MM.1S (cell line): ENCODE measurements at regions not wholly inside any gene's neighbourhood (a gene's known extent, or its start where the extent isn't known, plus 50 kb on each side); places are given as distances from the start of the nearest gene placed in this dataset.
"Not testable (repeated sequence)": the region's sequence is repeated elsewhere in the genome, so short reads cannot be mapped to it uniquely, and the experiment has no call there.

ENCODE experiments used
- DNase-seq: peaks from one replicate; pipeline ENCODE4 v3.0.0-alpha.2; 2015
- H2AFZ ChIP-seq: fragments of 300-600 bp; sonication (generic); 2 replicates; pipeline ENCODE4 v1.6.0; 2016; ENCODE audit warnings: antibody characterized with exemption, low read length
- H3F3A ChIP-seq: fragments of 300-600 bp; sonication (generic); 2 replicates; pipeline ENCODE4 v1.6.1; 2016; ENCODE audit warnings: mild to moderate bottlenecking, antibody characterized with exemption, low read length, moderate library complexity, mixed read lengths; ENCODE audit not compliant: insufficient read depth
- H3K27ac ChIP-seq: fragments of 300-600 bp; sonication (generic); 2 replicates; pipeline ENCODE4 v1.5.1; 2016; ENCODE audit warnings: mild to moderate bottlenecking, low read length
- H3K27me3 ChIP-seq: fragments of 300-600 bp; sonication (generic); replicated peaks from 2 replicates; pipeline ENCODE4 v1.6.0; 2016; ENCODE audit warnings: low read length; ENCODE audit not compliant: insufficient read depth
- H3K36me3 ChIP-seq: fragments of 300-600 bp; sonication (generic); replicated peaks from 2 replicates; pipeline ENCODE4 v1.6.1; 2016; ENCODE audit warnings: mild to moderate bottlenecking, low read length, mixed read lengths; ENCODE audit not compliant: insufficient read depth
- H3K4me1 ChIP-seq: fragments of 300-600 bp; sonication (generic); 2 replicates; pipeline ENCODE4 v1.6.1; 2016; ENCODE audit warnings: low read length, mixed read lengths
- H3K4me2 ChIP-seq: fragments of 300-600 bp; sonication (generic); 2 replicates; pipeline ENCODE4 v1.6.0; 2016; ENCODE audit warnings: low read depth, low read length
- H3K4me3 ChIP-seq: fragments of 300-600 bp; sonication (generic); 2 replicates; pipeline ENCODE4 v1.5.1; 2016; ENCODE audit warnings: low read length, mixed read lengths
- H3K79me2 ChIP-seq: fragments of 300-600 bp; sonication (generic); 2 replicates; pipeline ENCODE4 v1.6.1; 2016; ENCODE audit warnings: mixed run types, low read length, mixed read lengths
- H3K9ac ChIP-seq: fragments of 300-600 bp; sonication (generic); 2 replicates; pipeline ENCODE4 v1.6.1; 2016; ENCODE audit warnings: low read length, mixed read lengths
- H3K9me2 ChIP-seq: fragments of 300-600 bp; sonication (generic); replicated peaks from 2 replicates; pipeline ENCODE4 v1.6.1; 2016; ENCODE audit warnings: mild to moderate bottlenecking, low read length, mixed read lengths; ENCODE audit not compliant: insufficient read depth
- H3K9me3 ChIP-seq: fragments of 300-600 bp; sonication (generic); replicated peaks from 2 replicates; pipeline ENCODE4 v1.6.1; 2016; ENCODE audit warnings: mild to moderate bottlenecking, low read length, mixed read lengths; ENCODE audit not compliant: insufficient read depth
- H4K20me1 ChIP-seq: fragments of 300-600 bp; sonication (generic); 2 replicates; pipeline ENCODE4 v1.6.1; 2016; ENCODE audit warnings: mild to moderate bottlenecking, low read length, moderate library complexity, mixed read lengths; ENCODE audit not compliant: insufficient read depth
- EZH2 ChIP-seq: fragments of 300-600 bp; sonication (generic); optimal IDR thresholded peaks from 2 replicates; pipeline ENCODE3; 2017; ENCODE audit warnings: low read depth, mild to moderate bottlenecking, antibody characterized with exemption, low read length, mixed read lengths
- EZH2phosphoT487 ChIP-seq: fragments of 300-600 bp; sonication (generic); IDR thresholded peaks from 2 replicates; pipeline ENCODE4 v1.6.1; 2018; ENCODE audit warnings: antibody characterized with exemption, low read length
- TF ChIP-seq, protein P1 (sequence below): fragments of 300-600 bp; sonication (generic); IDR thresholded peaks from 2 replicates; pipeline ENCODE4 v1.5.1; 2016; ENCODE audit warnings: antibody characterized with exemption, low read length, mixed read lengths

DNA sequence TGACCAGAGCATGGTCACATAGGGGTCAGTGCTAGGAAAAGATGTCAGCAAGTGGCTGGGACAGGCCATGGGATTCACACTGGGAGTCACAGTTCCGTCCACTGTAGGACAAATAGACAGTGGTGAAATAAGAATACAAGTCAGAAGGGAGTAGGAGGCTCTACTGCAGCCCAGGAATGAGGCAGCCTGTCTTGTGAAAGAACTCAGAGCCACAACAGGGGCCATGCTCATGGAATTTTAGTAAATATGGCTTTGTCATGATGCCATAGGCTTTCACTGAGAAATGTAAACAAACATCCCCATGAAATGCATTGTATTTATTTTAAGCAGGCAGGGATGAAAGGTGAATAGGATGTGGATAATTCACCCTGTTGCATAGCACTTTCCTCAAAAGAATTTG lies 504.3 kb downstream of the SOX11 start:
- Histone ChIP-seq H4K20me1 (no peaks in the 10 kb centered on the region), H3K4me1 (no peaks in the 10 kb centered on the region), H3K9ac (no peak overlapping the region), H3K4me2 (no peak overlapping the region), H2AFZ (no peak overlapping the region), H3K27ac (no peak overlapping the region), H3K4me3 (no peak overlapping the region), H3F3A (no peaks in the 10 kb centered on the region), H3K27me3 (no peaks in the 10 kb centered on the region), H3K36me3 (no peaks in the 10 kb centered on the region), H3K9me3 (no peaks in the 10 kb centered on the region), H3K9me2 (no peaks in the 10 kb centered on the region), H3K79me2 (no peaks in the 10 kb centered on the region)
- no peak for DNase-seq
- TF ChIP-seq EZH2phosphoT487 (no peak), EZH2 (no peak)
- TF ChIP-seq, protein P1, sequence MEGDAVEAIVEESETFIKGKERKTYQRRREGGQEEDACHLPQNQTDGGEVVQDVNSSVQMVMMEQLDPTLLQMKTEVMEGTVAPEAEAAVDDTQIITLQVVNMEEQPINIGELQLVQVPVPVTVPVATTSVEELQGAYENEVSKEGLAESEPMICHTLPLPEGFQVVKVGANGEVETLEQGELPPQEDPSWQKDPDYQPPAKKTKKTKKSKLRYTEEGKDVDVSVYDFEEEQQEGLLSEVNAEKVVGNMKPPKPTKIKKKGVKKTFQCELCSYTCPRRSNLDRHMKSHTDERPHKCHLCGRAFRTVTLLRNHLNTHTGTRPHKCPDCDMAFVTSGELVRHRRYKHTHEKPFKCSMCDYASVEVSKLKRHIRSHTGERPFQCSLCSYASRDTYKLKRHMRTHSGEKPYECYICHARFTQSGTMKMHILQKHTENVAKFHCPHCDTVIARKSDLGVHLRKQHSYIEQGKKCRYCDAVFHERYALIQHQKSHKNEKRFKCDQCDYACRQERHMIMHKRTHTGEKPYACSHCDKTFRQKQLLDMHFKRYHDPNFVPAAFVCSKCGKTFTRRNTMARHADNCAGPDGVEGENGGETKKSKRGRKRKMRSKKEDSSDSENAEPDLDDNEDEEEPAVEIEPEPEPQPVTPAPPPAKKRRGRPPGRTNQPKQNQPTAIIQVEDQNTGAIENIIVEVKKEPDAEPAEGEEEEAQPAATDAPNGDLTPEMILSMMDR = no peak

DNA sequence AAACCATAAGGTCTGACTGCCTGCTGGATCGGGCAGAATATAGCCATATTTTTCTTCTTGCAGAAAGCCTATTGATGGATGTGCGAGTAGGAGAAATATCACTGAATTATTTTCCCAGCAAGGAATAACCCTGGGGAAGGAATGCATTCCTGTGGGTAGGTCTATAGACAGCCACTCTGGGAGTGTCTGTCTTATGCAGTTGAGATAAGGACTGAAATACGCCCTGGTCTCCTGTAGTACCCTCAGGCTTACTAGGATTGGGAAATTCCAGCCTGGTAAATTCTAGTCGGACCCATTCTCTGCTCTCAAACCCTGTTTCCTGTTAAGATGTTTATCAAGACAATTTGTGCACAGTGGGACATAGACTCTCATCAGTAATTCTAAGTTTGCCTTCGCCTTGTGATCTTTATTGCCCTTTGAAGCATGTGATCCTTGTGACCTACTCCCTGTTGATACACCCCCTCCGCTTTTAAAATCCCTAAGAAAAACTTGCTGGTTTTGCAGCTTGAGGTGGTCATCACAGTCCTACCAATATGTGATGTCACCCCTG lies 506.3 kb downstream of the SOX11 start:
- H3K9me3 ChIP-seq, H3K4me2 ChIP-seq, H4K20me1 ChIP-seq: not testable (repeated sequence)

DNA sequence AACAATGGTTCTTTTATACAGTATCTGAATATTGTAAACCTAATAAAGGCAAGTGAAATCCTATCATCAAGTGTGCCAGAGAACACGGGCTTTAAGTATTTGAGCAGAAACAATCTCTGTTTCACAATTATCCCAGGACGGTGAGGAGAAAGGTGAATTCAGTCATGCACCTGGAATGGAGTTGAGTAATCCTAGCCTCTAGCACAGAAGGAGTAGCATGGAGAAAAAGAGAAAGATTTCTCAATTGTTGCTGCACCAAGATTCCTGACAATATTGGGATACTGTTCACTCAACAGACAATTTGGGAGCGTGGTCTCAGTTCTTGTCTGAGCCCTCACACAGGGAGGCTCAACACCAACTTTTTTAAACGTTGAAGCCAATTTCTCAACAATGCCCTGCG lies 510.6 kb downstream of the SOX11 start:
- H3K4me2 ChIP-seq = no peak overlapping the region
- H3K9me2 ChIP-seq = no peaks in the 10 kb centered on the region
- TF ChIP-seq, protein P1 = no peak
- H3K9ac ChIP-seq = no peak overlapping the region
- no peaks in the 10 kb centered on the region for H3F3A ChIP-seq
- no peak for DNase-seq
- H3K9me3 ChIP-seq = no peaks in the 10 kb centered on the region
- no peaks in the 10 kb centered on the region for H3K79me2 ChIP-seq
- no peaks in the 10 kb centered on the region for H3K36me3 ChIP-seq
- H3K27me3 ChIP-seq = no peaks in the 10 kb centered on the region
- H3K4me3 ChIP-seq = no peak overlapping the region
- no peak overlapping the region for H3K27ac ChIP-seq
- H2AFZ ChIP-seq = no peak overlapping the region
- H4K20me1 ChIP-seq = no peaks in the 10 kb centered on the region
- no peaks in the 10 kb centered on the region for H3K4me1 ChIP-seq

More for the DNA sequence above, 506.3 kb downstream of the SOX11 start:
- not testable (repeated sequence) for H3F3A ChIP-seq, H3K27ac ChIP-seq, H3K36me3 ChIP-seq, H3K9ac ChIP-seq, H3K9me2 ChIP-seq, DNase-seq, H3K79me2 ChIP-seq, H3K4me1 ChIP-seq, H3K4me3 ChIP-seq, H3K27me3 ChIP-seq, H2AFZ ChIP-seq

DNA sequence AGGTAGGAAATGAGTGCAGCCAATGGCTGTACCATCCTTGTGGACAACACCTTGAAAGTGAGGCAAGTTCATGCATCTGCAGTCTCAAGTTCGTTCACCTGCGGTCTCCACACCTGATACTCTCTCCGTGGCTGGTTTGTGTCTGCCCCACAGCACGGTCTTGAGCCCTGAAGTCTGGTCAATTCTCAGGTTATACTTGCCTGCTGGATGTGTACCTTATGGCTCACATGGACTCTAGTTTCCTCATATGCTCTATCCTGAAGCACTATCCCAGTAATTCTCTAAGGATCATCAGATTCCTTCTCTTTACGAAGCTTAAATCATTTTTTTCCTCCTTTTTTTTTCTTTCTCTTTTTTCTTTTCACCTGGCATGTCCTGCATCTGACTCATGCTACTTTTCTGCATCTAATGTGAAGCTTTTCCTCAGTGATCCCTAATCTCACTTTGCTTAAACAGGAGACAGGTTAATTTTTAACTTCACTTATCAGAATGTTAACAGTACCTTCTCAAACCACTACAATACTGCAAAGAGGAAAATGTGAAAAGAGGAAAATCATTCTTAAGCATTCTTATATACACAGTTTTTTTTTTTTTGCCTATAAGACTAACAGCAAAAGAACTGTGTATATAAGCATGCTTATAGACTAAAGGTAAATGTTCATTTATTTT lies 511.2 kb downstream of the SOX11 start:
- Histone ChIP-seq H3K36me3 (no peaks in the 10 kb centered on the region), H3K4me2 (no peak overlapping the region), H3K9me2 (no peaks in the 10 kb centered on the region), H3K9ac (no peak overlapping the region), H3K27me3 (no peaks in the 10 kb centered on the region), H2AFZ (no peak overlapping the region), H4K20me1 (no peaks in the 10 kb centered on the region), H3K27ac (no peak overlapping the region), H3K4me3 (no peak overlapping the region), H3K9me3 (no peaks in the 10 kb centered on the region), H3K79me2 (no peaks in the 10 kb centered on the region), H3K4me1 (no peaks in the 10 kb centered on the region), H3F3A (no peaks in the 10 kb centered on the region)
- DNase-seq = no peak
- TF ChIP-seq EZH2 (no peak), EZH2phosphoT487 (no peak)
- TF ChIP-seq, protein P1 = no peak
